RPMI8226 (cell line): ENCODE measurements at regions not wholly inside any gene's neighbourhood (a gene's known extent, or its start where the extent isn't known, plus 50 kb on each side); places are given as distances from the start of the nearest gene placed in this dataset.

ENCODE experiments used
- DNase-seq: peaks from one replicate; pipeline ENCODE4 v3.0.0-alpha.2; 2015

DNA sequence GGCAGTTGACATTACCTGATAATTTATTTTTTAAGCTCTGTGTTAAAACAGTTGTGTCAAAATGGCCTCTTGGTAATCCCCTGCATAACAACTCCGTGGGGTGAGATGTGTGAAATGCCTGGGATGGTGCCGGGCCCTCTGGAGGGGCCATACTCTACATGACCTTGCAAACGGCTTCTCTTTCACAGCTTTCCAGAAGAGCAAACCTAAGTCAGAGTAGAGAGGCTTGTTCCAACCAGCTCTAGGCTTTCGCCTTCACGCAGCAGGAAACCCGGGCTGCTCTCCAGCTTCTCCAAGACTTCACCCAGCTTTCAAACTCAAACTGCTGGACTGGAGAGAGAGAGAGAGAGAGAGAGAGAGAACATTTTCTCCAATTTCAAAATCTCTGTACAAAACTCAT is 120.1 kb downstream of the SNX18 start:
- DNase-seq: no peak

DNA sequence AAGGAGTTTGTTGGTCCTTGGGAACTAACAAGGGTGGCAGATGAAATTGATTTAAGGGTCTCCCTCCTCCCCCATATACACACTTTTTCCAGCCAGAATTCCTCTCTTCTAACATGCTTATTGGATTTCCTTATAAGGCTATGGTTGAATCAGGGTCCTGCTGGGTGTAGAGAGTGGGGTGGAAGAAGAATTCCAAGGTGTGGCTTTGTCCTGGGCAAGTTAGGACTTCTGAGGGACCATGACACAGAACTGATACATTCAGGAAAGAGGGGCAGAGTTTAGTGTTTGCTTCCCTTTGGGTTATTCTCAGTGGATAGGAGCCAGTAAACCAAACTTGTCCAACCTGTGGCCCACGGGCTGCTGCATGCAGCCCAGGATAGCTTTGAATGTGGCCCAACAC is 116.5 kb downstream of the SNX18 start:
- DNase-seq: no peak

DNA sequence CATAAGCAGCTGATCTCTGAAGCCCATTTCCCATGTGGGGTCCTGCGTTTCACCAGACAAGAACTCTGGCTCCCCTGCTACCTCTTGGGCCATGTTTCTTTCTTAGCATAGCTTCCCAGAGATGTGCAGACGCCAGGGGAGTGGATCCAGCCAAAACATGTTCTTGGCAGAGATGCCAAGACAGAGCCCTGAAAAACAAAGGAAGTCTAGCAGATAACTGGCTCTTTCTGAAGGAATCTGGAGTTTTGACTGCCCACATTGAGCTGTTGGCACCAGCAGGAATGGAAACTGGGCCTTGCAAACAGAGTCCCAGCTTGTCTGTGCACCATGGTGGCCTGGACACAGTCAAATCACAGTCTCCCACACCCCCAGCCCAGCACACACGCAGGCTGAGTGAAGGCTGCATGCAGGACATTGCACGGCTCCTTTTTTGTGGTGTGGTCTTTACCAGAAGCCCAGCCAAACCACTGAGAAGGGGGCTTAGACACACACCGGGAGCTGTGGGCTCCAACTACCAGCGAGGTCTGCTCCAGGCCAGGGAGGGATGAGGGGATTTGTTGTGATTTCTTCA is 114.7 kb downstream of the SNX18 start:
- DNase-seq: no peak

- DNase-seq: no peak
These were observed 113.3 kb downstream of the SNX18 start for GRCh38 chr5:54630738-54631359.

- DNase-seq: no peak
These were observed 111.6 kb downstream of the SNX18 start for GRCh38 chr5:54629115-54629514.

- no peak for DNase-seq
These were observed 110.5 kb downstream of the SNX18 start for GRCh38 chr5:54628050-54628449.

DNA sequence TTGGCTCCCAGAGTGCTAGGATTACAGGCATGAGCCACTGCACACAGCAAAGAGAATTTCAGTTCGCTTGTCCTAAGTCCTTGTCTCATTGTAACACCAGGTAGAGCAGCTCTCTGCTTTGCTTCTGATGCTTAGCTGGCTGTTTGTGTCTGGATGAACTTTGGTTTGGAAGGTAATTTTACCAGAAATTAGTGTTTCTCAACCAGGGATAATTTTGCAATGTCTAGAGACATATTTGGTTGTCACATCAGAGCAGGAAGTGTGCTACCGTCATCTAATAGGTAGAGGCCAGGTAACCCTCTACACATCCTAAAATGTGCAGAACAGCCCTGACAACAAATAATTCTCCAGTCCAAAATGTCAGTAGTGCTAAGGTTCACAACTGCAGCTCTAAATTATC is 108.8 kb downstream of the SNX18 start:
- DNase-seq: no peak

DNA sequence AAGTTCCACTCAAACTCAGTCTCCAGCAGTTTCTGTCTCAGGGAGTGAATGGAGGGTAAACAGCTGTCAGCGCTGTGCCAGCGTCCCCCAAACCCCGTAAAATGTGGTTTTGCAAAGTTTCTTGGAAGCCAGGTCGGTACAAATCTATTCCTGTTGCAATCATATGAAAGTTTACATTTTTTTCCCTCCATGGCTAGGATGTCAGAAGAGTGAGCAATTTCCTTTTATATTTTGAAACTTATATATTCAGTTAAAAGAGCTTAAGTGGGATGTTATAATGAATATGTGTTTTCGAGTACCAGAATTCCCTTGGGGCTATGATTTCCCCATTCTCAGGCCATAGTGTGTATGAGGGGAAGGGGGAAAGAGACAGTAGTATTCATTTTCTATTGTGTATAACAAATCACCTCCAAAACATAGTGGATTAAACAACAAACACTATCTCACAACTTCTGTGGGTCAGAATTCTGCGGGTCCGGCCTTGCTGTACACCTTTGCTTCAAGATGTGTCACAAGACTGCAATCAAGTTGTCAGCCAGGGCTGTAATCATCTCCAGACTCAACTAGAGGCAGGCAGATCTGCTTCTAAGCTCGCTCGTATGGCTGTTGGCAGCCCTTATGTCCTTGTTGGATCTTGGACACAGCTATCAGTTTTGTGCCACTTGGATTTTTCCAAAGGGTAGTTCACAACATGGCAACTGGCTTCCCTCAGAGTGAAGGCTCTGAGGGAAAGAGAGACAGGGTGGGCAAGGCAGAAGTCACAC is 107.4 kb downstream of the SNX18 start:
- DNase-seq: no peak

- DNase-seq: no peak
These were observed 104.2 kb downstream of the SNX18 start for GRCh38 chr5:54621709-54622108.

- DNase-seq: no peak
These were observed 103.5 kb downstream of the SNX18 start for GRCh38 chr5:54621048-54621447.

GRCh38 chr5:54620141-54620933 is 102.8 kb downstream of the SNX18 start:
- no peak for DNase-seq

- DNase-seq: no peak
These were observed 102.2 kb downstream of the SNX18 start for GRCh38 chr5:54619731-54620130.

DNA sequence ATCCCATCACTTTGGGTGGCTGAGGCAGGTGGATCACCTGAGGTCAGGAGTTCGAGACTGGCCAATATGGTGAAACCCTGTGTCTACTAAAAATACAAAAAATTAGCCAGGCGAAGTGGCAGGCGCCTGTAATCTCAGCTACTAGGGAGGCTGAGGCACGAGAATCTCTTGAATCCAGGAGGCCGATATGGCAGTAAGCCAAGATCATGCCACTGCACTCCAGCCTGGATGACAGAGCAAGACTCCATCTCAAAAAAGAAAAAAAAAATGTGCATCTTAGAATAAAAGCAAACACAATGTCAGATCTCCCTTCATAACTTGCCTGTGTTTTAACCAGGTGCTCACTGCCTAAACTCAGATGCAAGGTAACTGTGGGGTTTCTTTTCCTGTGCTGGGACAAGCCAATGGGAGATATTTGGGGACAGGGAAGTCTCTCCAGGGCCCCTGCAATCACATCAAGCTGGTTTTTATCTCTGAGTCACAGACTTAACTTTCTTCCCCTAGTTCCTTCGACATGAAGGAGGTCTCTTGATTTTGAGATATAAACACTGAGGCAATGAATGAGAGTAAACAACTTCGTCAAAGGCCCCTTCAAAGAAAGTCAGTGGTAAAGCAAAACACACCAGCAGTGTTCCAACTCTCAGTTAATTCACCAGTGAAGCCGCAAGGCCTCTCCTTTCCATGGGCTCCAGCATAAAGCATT is 99.1 kb downstream of the SNX18 start:
- no peak for DNase-seq

DNA sequence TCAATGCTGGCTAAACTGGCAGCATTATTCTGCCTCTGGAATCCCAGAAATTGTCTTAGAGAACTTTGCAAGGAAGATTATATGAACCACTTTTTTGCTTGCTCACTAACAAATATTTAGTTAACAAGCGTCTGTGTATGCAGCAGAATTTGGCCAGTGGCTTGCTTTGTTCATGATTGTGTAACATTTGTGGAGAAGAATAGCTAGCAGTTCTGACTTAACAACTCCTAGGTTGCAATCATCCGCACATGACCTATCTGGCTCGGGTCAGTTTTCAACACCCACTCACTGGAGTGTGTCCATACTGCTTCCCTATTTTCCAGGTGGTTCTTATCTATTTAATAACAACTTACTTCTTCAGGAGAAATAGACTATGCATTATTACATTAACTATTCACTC is 98.5 kb downstream of the SNX18 start:
- no peak for DNase-seq

DNA sequence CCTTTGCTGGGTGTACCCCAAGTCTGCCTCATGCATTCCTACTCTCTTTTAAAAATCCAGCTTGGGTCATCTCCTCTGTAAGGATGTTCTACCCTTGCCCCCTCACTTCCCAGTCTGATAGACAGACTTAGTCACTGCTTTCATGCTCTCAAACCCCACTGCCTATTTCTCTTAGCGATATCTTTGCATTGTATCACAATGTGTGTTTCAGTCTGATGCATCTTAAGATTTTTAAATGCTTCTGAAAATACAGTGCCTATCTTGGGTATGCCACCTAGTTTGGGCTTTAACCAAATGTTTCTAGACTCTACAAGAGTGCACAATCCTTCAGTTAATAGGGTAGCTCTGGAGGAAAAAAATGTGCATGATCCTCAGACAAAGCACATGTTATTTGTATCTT is 97.8 kb downstream of the SNX18 start:
- DNase-seq: no peak

GRCh38 chr5:54612711-54613110 is 95.2 kb downstream of the SNX18 start:
- no peak for DNase-seq

DNA sequence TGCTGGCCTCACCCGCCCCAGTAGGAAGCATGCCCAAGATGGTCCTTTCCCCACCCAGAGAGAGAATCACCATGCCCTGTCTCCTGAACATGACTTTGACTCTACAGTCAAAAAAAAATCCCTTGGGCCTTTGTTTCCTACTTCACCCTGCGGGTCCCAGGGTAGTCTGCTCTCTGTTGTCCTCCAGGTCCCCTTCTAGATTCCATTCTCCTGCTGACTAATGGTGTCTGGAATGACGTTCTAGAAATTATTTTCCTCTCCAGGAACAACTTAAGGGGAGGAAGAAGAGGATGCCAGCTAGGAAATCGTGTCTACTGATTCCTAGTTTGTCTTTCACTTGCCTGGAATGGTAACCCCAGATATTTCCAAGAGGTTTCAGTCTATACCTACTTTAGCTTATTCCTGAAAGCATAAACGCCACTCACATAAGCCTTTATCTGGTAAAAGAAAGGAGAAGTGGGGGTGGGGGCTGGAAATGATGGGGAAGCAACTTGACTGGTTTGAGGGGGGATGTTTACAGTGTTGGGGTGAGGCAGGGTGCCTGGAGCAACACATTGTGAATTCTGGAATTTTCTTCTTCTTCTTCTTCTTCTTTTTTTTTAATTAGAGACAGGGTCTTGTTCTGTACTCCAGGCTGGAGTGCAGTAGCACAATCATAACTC is 93.9 kb downstream of the SNX18 start:
- no peak for DNase-seq

DNA sequence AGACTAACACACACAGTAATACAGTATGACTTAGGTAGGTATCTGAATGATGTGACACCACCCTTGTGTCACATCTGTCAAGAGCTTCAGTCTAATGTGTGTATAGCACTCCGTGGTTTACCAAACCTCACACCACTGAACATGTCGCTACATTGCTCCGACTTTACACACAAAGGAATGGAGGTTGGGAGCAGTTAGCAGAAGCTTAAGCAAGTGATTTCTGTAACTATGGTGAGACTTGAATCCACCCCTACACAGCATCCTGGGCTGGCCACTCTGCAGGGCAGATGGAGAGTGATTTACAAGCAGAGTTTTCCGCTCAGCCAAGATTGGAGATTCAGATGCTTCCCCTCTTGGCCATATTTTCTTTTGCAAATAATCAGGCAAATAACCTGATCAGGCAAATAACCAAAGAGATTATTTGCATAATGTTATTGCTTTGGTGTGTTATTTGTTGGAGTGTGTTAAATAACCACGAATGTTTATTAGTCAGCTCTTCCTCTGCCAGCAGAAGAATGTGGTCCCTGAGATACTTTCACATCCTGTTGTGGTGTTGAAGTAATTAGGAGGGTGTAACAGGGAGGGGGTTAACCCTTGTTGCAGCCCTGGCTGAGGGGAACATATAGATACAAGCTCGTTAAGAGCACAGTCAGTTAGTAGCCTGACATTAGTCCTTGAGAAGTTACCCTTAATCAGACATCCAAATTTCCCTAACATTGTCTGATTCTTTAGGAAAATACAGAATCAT is 92.8 kb downstream of the SNX18 start:
- DNase-seq: peak; percentile 70

DNA sequence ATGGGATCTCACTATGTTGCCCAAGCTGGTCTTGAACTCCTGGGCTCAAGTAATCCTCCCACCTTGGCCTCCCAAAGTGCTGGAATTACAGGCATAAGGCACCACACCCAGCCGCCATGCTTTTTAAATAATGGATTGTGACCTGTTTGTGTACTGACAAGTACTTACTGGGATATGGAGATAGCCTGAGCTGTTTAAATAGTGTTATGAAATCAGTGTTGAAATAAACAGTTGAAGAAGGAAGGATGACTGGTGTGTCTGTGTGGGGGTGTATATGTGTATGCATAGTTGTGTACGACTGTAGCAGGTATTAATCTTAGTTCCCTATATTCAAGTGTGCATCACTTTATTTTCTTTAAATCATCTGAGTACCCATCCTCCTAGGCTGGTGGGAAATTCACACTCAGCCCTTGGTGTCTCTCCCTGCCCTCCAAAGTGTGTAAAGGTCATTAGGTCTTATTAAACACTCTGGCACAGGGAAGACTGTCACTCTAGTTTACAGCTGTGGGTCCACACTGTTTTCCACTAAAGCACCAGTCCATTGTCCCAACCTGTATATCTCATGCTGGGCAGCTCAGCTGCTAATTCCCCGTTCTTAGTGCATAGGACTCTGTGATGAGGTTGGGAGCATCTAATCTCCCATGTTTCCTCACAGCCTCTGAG is 91.0 kb downstream of the SNX18 start:
- DNase-seq: no peak

- DNase-seq: no peak
These were observed 89.4 kb downstream of the SNX18 start for GRCh38 chr5:54607006-54607405.

DNA sequence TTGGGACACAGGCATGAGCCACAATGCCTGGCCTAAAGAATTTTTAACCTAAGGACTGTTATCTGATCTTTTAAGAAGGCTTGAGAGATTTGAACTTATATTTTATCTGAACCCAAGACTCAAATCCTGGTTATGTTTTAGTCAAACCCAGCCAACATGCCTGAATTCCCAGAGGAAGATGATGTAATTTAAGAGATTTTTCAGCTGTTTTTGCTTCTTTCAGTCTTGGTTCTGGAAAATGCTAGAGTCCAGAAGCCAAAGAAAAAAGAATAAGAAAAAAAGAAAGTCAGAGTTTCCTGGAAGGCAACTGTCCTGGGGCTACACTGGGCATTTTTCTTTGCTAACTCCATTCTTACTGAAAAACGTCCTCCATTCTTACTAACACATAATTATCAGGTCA is 85.8 kb downstream of the SNX18 start:
- no peak for DNase-seq
